ENCODE measurements at regions not wholly inside any gene's neighbourhood (a gene's known extent, or its start where the extent isn't known, plus 50 kb on each side); places are given as distances from the start of the nearest gene placed in this dataset.

DNA sequence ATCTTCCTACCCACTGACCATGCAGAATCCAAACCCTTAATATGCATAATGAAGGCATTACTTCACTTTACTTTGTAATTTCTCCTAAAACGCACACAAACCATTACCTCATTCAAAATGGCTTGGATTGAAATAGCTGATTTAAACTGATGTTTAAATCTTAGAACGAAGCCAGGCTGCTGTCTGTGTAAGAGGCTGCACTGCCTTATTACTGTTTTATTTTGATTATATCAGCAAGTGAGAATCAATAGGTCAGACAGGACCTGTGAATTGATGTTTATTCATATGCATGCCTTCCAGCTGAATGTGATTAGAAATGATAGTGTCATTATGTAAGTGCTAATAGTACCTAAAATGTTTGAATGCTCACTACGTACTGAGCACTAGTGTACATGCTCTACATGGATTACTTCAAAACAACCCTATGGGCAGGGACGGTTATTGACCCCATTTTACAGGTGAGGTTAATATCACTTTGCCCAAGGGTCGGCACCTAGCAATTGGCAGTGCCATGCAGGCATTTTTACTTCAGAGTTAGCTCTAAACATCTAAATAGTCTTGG, 314.2 kb upstream of the CBLB start:
- H3K9ac ChIP-seq (ENCODE audit: low read depth, low read length, poor library complexity, severe bottlenecking): no peak overlapping the region
- no peaks in the 10 kb centered on the region for H3K36me3 ChIP-seq (ENCODE audit: insufficient read depth, low read length)
- H3K4me3 ChIP-seq (ENCODE audit: low read length, poor library complexity, severe bottlenecking): no peak overlapping the region
- no peaks in the 10 kb centered on the region for H3K9me2 ChIP-seq (replicated peaks; ENCODE audit: low read depth, low read length)
- H3K4me2 ChIP-seq (ENCODE audit: low read depth, low read length, poor library complexity, severe bottlenecking): no peak overlapping the region
- H3K4me1 ChIP-seq (ENCODE audit: insufficient read depth, low read length, poor library complexity, severe bottlenecking): peaks cover 3% of the 10 kb centered on the region
- H2AFZ ChIP-seq (ENCODE audit: low read length): 0 out of 2 replicates have a peak overlapping the region, but pooled peaks have one; percentile 3
- H3F3A ChIP-seq (ENCODE audit: low read depth): no peaks in the 10 kb centered on the region
- H4K20me1 ChIP-seq (ENCODE audit: insufficient read depth, low read length, poor library complexity, severe bottlenecking): no peaks in the 10 kb centered on the region
- no peaks in the 10 kb centered on the region for H3K79me2 ChIP-seq (ENCODE audit: insufficient read depth, low read length)
- TF ChIP-seq CTCF (conservative IDR thresholded peaks at IDR 0.05; ENCODE audit: low read length) (no peak), EZH2phosphoT487 (IDR thresholded peaks at IDR 0.05; ENCODE audit: borderline replicate concordance) (no peak)
- no peaks in the 10 kb centered on the region for H3K27me3 ChIP-seq (ENCODE audit: insufficient read depth, low read length, poor library complexity, severe bottlenecking)
- H3K9me3 ChIP-seq (ENCODE audit: insufficient read depth, low read depth, low read length): no peaks in the 10 kb centered on the region

- no peaks in the 10 kb centered on the region for H3K36me3 ChIP-seq (ENCODE audit: insufficient read depth, low read length)
- H3K79me2 ChIP-seq (ENCODE audit: insufficient read depth, low read length): no peaks in the 10 kb centered on the region
- peaks cover 3% of the 10 kb centered on the region for H3K4me1 ChIP-seq (ENCODE audit: insufficient read depth, low read length, poor library complexity, severe bottlenecking)
- TF ChIP-seq CTCF (conservative IDR thresholded peaks at IDR 0.05; ENCODE audit: low read length): no peak
- no peak overlapping the region for H3K4me3 ChIP-seq (ENCODE audit: low read length, poor library complexity, severe bottlenecking)
- no peak overlapping the region for H2AFZ ChIP-seq (ENCODE audit: low read length)
- H3K27me3 ChIP-seq (ENCODE audit: insufficient read depth, low read length, poor library complexity, severe bottlenecking): no peaks in the 10 kb centered on the region
- H3K9me3 ChIP-seq (ENCODE audit: insufficient read depth, low read depth, low read length): no peaks in the 10 kb centered on the region
- no peaks in the 10 kb centered on the region for H3F3A ChIP-seq (ENCODE audit: low read depth)
- no peaks in the 10 kb centered on the region for H3K9me2 ChIP-seq (replicated peaks; ENCODE audit: low read depth, low read length)
- no peak overlapping the region for H3K4me2 ChIP-seq (ENCODE audit: low read depth, low read length, poor library complexity, severe bottlenecking)
- no peaks in the 10 kb centered on the region for H4K20me1 ChIP-seq (ENCODE audit: insufficient read depth, low read length, poor library complexity, severe bottlenecking)
- no peak overlapping the region for H3K9ac ChIP-seq (ENCODE audit: low read depth, low read length, poor library complexity, severe bottlenecking)
These were observed 315.1 kb upstream of the CBLB start for GRCh38 chr3:106183762-106184391.

DNA sequence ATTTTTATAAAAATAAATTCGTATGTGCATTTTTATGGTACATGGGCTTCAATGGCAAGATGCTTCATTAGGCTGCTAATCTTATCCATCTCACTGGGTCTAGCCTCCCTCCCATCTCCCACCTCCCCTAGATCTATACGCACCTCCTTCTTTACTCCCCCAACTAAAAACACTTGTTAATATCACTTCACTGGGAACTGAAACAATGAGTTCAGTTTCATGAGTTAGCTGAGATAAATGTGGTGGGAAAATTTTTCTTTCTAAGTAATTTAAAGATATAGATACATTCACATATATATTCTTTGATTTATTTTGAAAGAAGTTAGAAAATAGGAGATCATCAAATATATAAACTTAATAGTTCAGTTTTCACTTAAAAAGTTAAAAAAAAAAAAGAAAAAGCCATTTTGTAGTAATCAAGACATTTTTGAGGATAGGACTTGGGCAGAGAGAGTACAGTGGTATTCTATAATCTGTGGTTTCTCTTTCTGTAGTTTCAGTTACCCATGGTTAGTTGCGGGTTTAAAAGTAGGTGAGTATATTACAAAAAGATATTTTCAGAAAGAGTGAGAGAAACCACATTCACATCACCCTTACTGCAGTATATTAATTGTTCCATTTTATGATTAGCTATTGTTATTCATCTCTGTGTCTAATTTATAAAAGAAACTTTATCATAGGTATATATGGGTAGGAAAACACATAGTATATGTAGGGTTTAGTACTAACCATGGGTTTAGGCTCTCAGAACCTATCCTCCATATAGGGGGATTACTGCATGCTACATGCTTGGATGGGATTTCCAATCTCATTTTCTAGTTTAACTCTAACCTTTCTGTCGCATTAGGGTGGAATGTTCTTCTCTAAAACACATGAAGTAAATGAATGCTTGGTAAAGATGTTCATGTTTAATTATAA, 316.0 kb upstream of the CBLB start:
- Histone ChIP-seq H3K9me3 (ENCODE audit: insufficient read depth, low read depth, low read length) (no peaks in the 10 kb centered on the region), H4K20me1 (ENCODE audit: insufficient read depth, low read length, poor library complexity, severe bottlenecking) (no peaks in the 10 kb centered on the region), H3K36me3 (ENCODE audit: insufficient read depth, low read length) (no peaks in the 10 kb centered on the region), H3K27me3 (ENCODE audit: insufficient read depth, low read length, poor library complexity, severe bottlenecking) (no peaks in the 10 kb centered on the region), H2AFZ (ENCODE audit: low read length) (no peak overlapping the region), H3K4me2 (ENCODE audit: low read depth, low read length, poor library complexity, severe bottlenecking) (no peak overlapping the region), H3F3A (ENCODE audit: low read depth) (no peaks in the 10 kb centered on the region), H3K4me1 (ENCODE audit: insufficient read depth, low read length, poor library complexity, severe bottlenecking) (peaks cover 3% of the 10 kb centered on the region), H3K9ac (ENCODE audit: low read depth, low read length, poor library complexity, severe bottlenecking) (no peak overlapping the region), H3K79me2 (ENCODE audit: insufficient read depth, low read length) (no peaks in the 10 kb centered on the region), H3K9me2 (replicated peaks; ENCODE audit: low read depth, low read length) (no peaks in the 10 kb centered on the region), H3K4me3 (ENCODE audit: low read length, poor library complexity, severe bottlenecking) (no peak overlapping the region)
- TF ChIP-seq EZH2phosphoT487 (IDR thresholded peaks at IDR 0.05; ENCODE audit: borderline replicate concordance): no peak
- TF ChIP-seq CTCF (conservative IDR thresholded peaks at IDR 0.05; ENCODE audit: low read length): no peak
